ENCODE measurements at regions not wholly inside any gene's neighbourhood (a gene's known extent, or its start where the extent isn't known, plus 50 kb on each side); places are given as distances from the start of the nearest gene placed in this dataset.

DNA sequence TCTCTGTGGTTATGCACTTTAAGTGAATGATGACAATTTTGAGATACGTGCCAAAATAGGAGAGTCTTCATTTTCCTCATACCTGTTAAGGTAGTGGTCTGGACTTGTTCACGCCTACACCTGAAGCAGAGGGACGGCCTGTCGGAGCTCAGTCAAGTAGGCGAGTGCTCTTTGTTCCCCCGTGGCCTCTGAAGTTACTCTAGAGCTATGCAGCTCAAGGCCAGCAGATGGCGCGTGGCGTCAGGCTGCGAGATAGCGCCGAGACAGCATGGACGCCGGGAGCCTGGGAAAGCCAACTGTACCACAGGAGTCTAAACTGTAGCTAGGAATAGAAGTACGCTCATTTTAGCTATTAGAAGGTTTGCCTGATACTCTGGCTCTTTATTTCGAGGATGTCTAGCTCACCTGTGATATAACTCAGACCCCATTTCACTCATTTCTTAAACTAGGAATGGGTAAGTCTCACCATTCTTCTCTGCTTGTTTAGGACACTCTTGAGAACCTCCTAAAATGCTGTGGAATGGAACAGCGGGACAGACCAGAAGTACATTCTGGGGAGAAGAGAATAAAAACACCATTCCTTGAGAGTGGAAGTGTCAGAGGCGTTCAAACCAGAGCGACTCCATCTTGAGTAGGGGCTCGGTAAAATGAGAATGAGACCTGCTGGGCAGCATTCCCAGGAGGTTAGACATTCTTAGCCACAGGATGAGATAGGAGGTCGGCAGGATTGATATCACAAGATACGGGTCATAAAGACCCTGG is 267.4 kb upstream of the HMGA2 start:
- DNase-seq (ENCODE audit: low spot score) = peak; percentile 89

DNA sequence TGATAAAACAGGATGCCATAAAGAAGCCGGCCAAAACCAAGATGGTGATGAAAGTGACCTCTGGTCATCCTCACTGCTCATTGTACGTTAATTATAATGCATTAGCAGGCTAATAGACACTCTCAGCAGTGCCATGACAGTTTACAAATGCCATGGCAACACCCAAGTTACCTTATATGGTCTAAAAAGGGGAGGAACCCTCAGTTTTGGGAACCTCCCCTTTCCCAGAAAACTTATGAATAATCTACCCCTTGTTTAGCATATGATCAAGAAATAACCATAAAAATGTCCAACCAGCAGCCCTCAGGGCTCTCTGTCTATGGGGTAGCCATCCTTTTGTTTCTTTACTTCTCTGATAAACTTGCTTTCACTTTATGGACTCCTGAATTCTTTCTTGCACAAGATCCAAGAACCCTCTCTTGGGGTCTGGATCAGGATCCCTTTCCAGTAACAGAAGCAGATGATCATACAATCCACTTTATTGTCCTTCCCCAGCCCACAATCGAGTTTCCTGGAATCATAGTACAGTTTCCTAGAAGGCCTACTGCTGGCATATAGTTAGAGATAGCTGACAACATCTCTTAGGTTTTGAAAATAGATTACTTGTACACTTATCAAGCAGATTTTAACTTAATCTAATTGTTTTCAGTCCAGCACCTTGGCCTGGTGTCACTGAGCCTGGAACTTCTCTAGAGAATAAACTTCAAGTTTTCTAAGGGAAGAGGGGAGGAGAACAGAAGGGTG is 266.7 kb upstream of the HMGA2 start:
- DNase-seq (ENCODE audit: low spot score) = no peak

DNA sequence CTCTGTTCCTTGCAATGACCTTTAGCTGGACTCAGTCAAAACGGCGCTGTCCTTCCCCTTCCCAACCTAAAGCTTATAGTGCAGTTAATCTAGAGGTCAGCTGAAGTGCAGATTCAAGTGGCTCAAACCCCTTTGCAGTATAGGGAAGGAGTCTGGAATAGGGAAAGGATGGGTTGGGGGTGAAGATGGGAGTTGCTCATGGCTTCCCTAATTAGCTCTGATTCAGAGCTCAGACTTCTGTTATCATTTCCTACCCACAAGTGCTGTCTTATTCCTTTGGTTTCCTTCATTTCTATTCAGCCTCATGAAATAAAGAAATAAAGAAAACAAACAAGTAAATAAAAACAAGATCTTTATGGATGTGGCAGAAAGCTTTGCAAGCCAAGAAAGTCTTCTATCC is 264.0 kb upstream of the HMGA2 start:
- no peak for DNase-seq (ENCODE audit: low spot score)

DNA sequence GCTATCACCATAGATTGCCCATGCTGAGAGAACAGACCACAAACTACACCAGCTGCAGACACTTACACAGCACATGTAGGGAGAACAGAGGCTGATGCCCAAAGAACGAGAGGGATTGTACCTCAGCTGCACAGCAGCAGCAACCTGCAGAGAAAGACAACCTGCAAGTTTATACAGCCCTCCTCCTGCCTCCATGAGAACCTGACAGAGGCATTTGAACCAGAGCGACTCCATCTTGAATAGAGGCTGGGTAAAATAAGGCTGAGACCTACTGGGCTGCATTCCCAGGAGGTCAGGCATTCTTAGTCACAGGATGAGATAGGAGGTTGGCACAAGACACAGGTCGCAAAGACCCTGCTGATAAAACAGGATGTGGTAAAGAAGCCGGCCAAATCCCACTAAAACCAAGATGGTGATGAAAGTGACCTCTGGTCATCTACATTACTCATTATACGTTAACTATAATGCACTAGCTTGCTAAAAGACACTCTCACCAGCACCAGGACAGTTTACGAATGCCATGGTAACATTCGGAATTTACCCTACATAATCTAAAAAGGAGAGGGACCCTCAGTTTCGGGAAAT is 262.4 kb upstream of the HMGA2 start:
- no peak for DNase-seq (ENCODE audit: low spot score)

DNA sequence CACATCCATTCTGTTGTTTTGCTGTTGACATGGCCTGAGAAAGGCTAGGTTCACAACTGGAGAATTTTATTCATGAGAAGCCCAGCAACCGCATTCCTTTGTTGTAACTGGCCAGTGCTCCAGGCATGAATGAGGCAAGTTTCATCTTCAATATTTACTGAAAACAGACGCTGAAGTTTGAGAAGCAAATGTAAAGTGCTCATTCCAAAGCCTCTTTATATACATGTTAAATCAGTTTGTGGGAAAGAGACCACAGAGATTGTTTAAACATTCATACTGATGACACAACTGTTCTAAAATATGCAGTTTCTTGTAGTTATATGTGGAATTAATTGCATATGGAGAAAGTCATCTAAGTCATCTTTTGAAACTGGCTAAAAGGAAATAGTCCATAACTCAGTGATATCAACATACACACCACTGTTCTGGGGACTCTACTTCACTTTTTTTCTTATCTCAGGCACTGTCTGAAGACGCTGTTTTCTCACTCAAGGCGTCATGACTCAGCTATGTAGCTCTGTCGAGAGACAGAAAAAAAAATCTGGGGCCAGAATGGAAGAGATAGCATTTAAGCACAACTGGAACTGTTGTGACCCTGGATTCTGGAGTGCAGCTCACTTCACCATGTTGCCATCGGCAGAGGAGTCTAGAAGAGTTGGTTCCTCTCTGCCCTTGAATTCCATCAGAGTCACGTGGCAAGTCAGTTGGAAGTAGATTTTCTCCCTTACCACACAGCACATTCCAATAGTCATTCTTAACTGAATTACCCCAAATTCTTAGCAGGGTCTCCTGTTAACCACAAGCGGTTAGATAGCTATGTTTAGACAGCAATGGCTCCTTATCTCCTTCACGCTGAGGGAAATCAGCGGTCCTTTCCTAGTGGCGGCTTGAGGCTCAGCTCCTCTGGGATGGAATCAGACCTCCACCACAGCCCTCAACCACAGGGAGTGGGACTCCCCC is 258.4 kb upstream of the HMGA2 start:
- DNase-seq (ENCODE audit: low spot score) = no peak

DNA sequence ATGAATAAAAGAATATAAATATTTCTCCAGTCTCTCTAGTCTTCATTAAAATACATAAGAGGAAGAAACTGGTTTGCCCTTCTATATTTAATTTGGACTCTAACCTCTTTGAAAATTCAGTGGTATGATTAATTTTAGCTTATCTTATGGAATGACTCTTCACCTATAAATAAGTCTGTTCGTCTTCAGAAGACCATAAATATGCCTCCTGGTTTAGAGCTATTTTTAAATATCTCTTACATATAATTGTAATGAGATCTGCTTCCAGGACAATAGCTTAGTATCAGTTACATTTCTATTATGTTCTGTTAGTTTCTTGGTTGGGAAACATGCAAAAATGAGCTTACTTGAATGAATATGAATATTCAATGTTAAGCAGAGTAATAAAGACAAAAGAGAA is 257.5 kb upstream of the HMGA2 start:
- no peak for DNase-seq (ENCODE audit: low spot score)

DNA sequence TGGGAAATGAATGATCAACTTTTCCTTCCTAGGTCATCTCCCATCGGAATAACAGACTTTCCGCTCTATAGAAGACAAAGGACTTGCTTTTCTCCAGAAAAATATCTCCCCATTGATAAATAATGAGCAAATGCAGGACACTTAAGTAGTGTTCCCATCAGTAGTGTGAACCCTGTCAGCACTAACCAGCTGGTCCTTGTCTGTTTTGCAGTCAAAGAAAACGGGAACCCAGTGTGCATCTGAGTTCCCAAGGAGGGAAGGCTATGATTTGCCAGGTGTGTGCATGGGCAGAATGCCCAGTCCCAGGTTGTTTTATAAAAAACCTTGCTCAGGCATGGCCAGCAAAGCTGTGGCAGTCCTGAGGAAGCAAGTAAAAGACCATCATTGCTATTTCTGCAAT is 256.5 kb upstream of the HMGA2 start:
- DNase-seq (ENCODE audit: low spot score) = peak; percentile 20

DNA sequence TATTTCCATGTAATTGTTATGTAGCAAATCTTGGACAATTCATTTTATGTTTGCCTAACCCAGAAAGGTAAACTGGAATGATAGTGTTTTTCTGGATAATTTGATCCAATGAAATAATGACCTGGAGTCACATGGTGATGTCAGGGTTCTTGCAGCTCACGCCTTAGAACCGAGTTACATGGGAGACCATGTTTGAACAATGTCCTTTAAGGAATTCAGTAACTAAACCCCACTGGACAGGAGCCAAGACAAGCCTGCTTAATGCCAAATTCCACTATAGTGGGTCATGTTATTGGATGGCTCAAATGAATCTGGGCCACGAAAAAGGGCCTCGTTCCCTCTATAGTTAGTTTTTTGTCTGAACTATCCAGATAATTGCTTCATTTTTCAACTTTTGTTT is 255.8 kb upstream of the HMGA2 start:
- DNase-seq (ENCODE audit: low spot score) = peak; percentile 32

DNA sequence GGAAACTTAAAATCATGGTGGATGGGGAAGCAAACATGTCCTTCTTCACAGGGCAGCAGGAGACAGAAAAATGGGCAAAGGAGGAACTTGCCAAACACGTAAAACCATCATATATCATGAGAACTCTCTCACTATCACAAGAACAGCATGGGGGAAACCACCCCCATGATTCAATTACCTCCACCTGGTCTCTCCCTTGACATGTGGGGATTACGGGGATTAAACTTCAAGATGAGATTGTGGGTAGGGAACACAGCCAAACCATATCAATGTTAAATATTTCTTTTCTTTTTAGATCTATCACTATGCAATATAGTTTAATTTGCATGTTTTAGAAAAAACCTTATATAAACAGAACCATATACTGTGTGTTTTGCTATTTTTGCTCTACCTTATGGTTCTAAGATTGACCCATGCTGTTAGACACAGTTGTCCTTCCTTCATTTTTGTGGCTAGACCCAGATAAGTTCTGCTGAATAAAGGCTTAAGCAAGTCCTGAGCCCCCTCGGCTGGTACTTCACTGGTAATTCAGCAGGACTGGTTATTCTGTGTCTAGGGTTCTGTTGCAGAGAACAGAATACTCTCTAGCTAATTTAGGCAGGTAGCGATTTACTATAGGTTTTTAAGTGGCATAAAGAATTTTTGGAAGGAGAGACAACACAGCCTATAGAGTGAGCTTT is 253.7 kb upstream of the HMGA2 start:
- no peak for DNase-seq (ENCODE audit: low spot score)

DNA sequence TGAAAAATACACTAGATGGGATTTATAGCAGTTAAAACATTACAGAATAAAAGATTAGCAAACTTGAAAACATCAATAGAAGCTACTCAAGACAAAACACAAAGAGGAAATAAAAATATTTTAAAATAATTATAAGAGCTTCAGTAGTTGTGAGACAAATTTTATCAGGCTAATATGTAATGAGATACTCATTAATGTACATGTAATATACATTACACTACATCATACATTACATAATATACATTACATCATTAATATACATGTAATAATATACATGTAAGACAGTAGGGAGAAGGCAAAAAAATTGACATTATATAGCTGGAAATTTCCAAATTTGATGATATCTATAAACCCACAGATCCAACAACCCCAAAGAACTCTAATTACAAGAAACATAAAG is 249.4 kb upstream of the HMGA2 start:
- DNase-seq (ENCODE audit: low spot score) = no peak

DNA sequence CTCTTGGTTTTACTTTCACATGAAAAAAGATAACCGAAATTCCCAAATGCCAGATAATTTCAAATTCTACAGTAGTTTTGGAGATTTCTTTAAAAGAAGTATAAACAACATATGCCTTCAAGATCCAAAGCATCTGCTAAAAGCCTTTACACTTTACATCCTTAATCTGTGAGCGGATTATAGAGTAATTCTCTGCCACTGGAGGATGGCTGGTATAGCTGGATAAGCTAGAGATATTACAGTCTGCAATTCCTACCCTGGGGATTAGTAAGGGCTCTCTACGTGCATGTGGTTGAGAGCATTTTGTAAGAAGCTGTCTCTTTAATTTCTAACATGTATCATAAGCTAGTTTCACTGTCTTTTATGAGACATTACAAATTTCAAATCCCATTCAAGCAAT is 240.3 kb upstream of the HMGA2 start:
- DNase-seq (ENCODE audit: low spot score) = no peak

DNA sequence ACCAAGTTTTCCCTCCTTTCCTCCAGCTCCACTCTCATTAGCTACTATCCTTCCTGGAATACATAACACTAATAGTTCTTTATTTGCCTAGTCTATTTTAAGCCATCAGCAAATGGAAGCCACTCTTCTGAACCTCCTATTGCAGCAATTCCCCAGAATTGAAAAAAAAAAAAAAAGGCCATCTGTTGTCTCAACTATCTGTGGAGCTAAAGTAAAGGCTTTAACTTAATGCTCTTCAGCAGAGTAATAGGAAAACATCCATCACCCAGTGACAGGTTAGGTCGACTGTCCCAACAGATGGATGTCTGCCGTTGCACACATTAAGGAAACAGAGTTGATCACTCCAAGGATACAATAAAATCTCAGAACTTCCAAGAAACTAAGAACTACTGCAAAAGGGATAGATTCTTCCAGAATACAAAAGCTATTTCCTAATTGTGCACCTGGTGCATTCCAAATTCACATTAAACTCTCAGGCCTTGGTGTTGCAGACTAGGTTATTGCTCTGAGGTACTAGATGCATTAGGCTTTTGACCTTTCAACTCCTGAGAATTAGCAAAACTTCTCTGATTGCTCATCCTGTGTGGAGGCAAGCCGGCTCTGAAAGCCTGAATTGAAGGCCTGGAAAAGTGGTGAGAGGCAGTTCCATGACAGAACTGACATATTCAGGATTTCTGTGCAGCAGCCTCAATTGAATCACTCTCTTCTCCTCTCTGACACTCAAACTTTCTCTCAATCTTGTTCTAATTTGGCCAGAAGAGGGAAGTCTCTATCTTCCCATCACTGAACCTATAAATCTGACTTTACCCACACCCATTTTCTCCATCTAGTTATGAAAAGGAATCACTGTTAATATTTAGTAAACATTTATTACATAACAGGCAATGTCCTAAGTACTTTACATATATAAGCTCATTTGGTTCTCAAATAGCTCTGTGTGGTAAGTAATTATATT is 238.4 kb upstream of the HMGA2 start:
- no peak for DNase-seq (ENCODE audit: low spot score)

DNA sequence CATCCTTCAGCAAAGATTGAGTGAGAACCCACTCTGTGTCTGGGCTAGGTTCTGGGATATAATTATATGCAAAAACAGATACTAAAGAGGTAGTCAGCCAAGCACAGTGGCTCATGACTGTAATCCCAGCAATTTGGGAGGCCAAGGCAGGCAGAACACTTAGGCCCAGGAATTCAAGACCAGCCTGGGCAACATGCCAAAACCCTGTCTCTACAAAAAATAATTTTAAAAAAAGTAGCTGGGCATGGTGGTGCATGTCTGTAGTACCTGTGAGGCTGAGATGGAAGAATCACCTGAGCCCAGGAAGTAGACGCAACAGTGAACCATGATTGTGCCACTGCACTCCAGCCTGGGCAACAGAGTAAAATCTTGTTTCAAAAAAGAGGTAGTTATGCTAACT is 237.5 kb upstream of the HMGA2 start:
- DNase-seq (ENCODE audit: low spot score) = no peak

DNA sequence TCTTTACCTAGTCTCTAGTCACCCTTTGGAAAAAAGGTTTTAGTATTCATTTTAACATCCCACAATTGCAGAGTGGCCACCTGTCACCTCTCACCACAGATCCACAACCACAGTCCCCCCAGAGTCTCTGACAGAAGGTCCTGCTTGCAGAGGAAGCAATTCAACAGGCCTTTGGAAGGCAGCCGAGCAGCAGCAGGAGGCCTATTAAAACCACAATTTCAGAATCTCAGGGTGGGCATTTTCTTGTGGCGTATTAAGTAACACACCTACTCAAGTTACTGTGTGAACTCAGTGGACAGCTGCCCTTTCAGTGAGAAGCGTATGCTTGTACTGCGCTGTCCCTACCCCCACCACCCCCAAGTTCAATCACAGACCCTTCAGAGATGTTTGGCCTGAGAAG is 234.0 kb upstream of the HMGA2 start:
- peak; percentile 29 for DNase-seq (ENCODE audit: low spot score)

DNA sequence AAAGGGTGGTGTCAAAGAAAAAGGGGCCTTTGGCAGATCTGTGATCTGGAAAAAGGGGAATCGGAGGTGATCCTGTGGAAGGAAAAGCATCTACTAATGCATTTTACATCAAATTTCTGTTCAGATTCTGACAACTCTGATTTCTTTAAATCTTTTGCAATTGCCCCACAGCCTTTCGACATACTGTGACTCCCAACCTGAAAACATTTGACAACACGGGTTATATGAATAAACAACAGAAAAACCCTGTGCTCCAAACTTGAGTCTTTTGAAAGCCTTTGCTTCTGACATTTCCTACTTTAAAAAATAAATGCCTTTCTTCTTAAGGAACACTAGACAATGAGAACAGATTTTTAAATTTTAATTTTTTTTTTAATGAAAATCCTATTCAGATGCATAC is 231.9 kb upstream of the HMGA2 start:
- DNase-seq (ENCODE audit: low spot score) = no peak

DNA sequence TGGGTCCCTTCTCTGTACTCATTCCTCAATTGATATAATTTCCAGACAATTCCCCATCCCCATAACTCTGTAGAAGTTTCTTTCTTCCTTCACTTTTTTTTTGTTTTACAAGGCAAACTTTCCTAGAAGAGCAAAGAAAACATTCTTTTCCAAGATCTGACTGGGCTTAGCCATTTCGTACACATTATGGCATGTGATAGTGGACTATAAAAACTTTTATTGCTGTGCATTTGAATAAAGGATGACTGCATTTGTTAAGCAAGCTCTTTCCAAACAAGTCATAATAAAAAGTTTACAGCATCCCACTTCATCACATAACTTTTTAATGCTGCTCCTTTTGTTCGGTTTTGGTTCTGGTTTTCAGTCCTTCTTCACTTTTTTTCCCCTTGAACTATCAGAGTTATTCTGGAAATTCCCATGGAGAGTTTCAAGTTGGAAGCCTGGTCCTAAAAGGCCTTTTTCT is 231.0 kb upstream of the HMGA2 start:
- DNase-seq (ENCODE audit: low spot score) = no peak

DNA sequence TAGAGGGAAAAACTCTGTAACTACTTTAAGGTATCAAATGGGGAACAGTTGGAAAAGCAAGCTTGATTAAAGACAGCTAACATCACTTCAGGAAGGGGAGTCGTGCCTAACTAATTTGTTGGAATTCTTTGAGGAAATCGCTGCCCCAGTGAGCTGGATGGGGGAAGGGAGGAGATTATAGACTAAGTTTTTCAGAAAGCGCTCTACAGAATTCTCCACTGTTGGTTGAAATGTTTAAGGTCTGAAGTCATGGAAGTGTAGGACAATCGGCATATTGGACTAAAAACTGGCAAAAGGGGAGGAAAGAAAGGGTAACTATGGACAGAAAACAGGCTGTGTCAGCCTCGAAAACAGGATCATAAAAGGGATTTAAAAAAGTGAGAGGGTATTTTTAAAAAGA is 229.9 kb upstream of the HMGA2 start:
- no peak for DNase-seq (ENCODE audit: low spot score)

DNA sequence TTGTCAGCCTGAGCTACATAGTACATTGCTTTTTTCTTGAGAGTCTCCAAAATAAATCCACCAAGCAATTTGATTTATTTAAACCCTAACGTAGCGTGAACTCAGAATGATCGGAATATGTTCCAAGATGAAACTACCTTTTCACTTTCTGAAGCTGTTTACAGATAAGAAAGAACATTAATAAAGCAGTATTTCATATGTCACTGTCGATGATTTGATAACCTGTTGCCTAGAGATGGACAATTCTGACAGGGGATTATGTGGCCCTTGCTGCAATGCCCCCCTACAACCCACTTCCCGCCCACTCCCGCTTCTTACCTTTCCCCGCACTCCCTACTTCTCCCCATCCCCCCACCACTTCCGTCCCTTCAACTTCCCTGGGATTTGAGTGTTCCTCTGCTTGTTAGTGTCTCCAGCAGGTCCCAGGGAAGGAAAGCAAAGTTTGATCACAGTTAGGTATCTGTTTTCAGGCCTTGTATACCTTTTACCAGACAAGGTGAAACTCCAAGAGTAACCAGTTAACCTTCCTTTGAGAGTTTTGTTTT is 229.2 kb upstream of the HMGA2 start:
- peak; percentile 28 for DNase-seq (ENCODE audit: low spot score)

DNA sequence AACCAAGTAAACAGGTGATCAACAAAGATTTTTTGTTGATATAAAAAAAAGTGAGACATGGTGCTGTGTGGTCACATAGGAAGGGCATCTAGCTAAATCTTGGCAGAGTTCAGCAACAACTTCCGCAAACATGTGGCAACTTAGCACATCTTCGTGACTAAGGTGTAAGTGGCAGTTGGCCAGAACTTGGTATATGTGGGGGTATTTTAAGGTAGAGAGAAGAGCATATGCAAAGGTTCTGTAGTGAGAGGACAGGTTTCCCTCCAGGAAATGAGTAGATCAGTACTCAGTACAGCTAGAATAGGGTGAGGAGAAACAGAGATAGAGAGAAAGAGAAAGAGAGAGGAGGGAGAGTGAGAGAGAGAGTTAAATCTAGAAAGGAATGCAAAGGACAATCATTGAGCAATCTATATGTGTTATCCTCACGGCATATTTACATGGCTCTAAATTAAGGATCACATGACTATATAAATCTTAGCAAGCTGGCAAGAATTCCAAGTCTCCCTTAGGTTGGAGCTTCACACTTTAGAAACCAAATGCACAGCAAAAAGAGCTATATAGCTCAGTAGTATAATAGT is 227.7 kb upstream of the HMGA2 start:
- no peak for DNase-seq (ENCODE audit: low spot score)

DNA sequence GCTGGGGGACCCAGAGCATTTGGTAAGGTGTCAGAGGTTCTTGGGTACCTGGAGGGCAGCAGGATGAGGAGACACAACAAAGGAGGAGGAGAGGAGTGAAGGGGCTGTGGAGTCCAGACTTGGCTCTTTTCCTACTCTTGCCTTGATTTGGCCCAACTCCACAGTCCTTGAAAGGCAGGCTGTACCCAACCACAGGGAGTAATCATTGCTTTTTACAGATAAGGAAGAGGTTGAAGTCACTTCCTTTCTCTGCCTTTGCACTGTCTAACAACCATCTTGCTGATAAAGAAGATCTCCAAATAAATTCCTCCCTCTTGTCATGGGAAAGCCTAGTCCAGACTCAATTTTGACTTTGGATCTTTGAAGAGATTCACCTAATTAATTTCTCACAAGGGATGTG is 226.8 kb upstream of the HMGA2 start:
- DNase-seq (ENCODE audit: low spot score) = no peak
